ENCODE measurements at regions not wholly inside any gene's neighbourhood (a gene's known extent, or its start where the extent isn't known, plus 50 kb on each side); places are given as distances from the start of the nearest gene placed in this dataset.

DNA sequence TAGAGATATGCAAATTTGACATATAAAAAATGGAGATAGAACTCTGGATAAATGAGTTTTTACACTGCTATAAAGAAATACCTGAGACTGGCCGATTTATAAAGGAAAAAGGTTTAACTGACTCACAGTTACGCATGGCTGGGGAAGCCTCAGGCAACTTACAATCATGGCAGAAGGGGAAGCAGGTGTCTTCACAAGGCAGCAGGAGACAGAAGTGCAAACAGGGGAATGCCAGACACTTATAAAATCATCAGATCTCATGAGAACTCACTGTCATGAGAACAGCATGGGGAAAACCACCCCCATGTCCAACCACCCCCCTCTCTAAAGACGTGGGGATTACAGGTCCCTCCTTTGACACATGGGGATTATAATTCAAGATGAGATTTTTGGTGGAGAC is 1540.2 kb upstream of the SLC39A10 start:
- TF ChIP-seq, protein P1, sequence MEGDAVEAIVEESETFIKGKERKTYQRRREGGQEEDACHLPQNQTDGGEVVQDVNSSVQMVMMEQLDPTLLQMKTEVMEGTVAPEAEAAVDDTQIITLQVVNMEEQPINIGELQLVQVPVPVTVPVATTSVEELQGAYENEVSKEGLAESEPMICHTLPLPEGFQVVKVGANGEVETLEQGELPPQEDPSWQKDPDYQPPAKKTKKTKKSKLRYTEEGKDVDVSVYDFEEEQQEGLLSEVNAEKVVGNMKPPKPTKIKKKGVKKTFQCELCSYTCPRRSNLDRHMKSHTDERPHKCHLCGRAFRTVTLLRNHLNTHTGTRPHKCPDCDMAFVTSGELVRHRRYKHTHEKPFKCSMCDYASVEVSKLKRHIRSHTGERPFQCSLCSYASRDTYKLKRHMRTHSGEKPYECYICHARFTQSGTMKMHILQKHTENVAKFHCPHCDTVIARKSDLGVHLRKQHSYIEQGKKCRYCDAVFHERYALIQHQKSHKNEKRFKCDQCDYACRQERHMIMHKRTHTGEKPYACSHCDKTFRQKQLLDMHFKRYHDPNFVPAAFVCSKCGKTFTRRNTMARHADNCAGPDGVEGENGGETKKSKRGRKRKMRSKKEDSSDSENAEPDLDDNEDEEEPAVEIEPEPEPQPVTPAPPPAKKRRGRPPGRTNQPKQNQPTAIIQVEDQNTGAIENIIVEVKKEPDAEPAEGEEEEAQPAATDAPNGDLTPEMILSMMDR (IDR thresholded peaks at IDR 0.05) = no peak
- TF ChIP-seq POLR2A (IDR thresholded peaks at IDR 0.05) = no peak

Measured in lower leg skin (tissue), 3 donors.